HG03469 (cell line): ENCODE measurements at regions not wholly inside any gene's neighbourhood (a gene's known extent, or its start where the extent isn't known, plus 50 kb on each side); places are given as distances from the start of the nearest gene placed in this dataset.
"Not testable (repeated sequence)": the region's sequence is repeated elsewhere in the genome, so short reads cannot be mapped to it uniquely, and the experiment has no call there.

Source experiments
- ATAC-seq: cut with Tn5 transposase; IDR thresholded peaks from one replicate; pipeline ENCODE4 v1.9.1; 2021; ENCODE audit warnings: mild to moderate bottlenecking, moderate library complexity, moderate number of reproducible peaks; ENCODE audit not compliant: unreplicated experiment

- ATAC-seq = no peak
These were observed 79.7 kb upstream of the CCND2 start for GRCh38 chr12:4193821-4194220.

GRCh38 chr12:4191642-4192041 is 81.9 kb upstream of the CCND2 start:
- ATAC-seq = no peak

GRCh38 chr12:4191149-4191548 is 82.4 kb upstream of the CCND2 start:
- ATAC-seq = no peak

- ATAC-seq = no peak
These were observed 83.0 kb upstream of the CCND2 start for GRCh38 chr12:4190366-4191063.

GRCh38 chr12:4189721-4190120 is 83.8 kb upstream of the CCND2 start:
- no peak for ATAC-seq

GRCh38 chr12:4187916-4188315 is 85.6 kb upstream of the CCND2 start:
- no peak for ATAC-seq

GRCh38 chr12:4187315-4187714 is 86.2 kb upstream of the CCND2 start:
- not testable (repeated sequence) for ATAC-seq

GRCh38 chr12:4178424-4179170 is 95.0 kb upstream of the CCND2 start:
- no peak for ATAC-seq

- no peak for ATAC-seq
These were observed 96.3 kb upstream of the CCND2 start for GRCh38 chr12:4177262-4177661.

- ATAC-seq = no peak
These were observed 97.4 kb upstream of the CCND2 start for GRCh38 chr12:4176168-4176567.

- ATAC-seq = no peak
These were observed 99.1 kb upstream of the CCND2 start for GRCh38 chr12:4174417-4174816.

GRCh38 chr12:4172999-4173398 is 100.6 kb upstream of the CCND2 start:
- no peak for ATAC-seq

- no peak for ATAC-seq
These were observed 101.8 kb upstream of the CCND2 start for GRCh38 chr12:4171742-4172141.

GRCh38 chr12:4169959-4170358 is 103.6 kb upstream of the CCND2 start:
- no peak for ATAC-seq

GRCh38 chr12:4169531-4169930 is 104.0 kb upstream of the CCND2 start:
- ATAC-seq = no peak

- no peak for ATAC-seq
These were observed 105.5 kb upstream of the CCND2 start for GRCh38 chr12:4168036-4168435.

GRCh38 chr12:4164559-4165558 is 108.7 kb upstream of the CCND2 start:
- no peak for ATAC-seq

GRCh38 chr12:4164188-4164558 is 109.4 kb upstream of the CCND2 start:
- no peak for ATAC-seq

GRCh38 chr12:4161718-4162117 is 111.8 kb upstream of the CCND2 start:
- ATAC-seq = no peak

GRCh38 chr12:4160314-4161040 is 113.1 kb upstream of the CCND2 start:
- no peak for ATAC-seq

GRCh38 chr12:4159851-4160250 is 113.7 kb upstream of the CCND2 start:
- ATAC-seq = no peak
